Activated T-cell treated with anti-CD3 and anti-CD28 coated beads, Interleukin-2, amount 50 U/mL, for 4 hours (primary cell): ENCODE measurements at regions not wholly inside any gene's neighbourhood (a gene's known extent, or its start where the extent isn't known, plus 50 kb on each side); places are given as distances from the start of the nearest gene placed in this dataset.

ENCODE experiments used
- ATAC-seq, 2 donors: fragments of 200-7000 bp; cut with Tn5 transposase; one replicate each; pipeline ENCODE4 v1.10.0; 2021
- DNase-seq: peaks from one replicate; pipeline ENCODE4 v3.0.0-alpha.2; 2020
- H3K27me3 Mint-ChIP-seq: one replicate; pipeline ENCODE4 v1.8.0; 2021; ENCODE audit warnings: low read depth, mixed read lengths
- H3K36me3 Mint-ChIP-seq: one replicate; pipeline ENCODE4 v1.8.0; 2022; ENCODE audit warnings: mixed read lengths; ENCODE audit not compliant: insufficient read depth
- H3K4me1 Mint-ChIP-seq: one replicate; pipeline ENCODE4 v1.8.0; 2021; ENCODE audit warnings: low read depth, mixed read lengths
- H3K4me3 Mint-ChIP-seq: one replicate; pipeline ENCODE4 v1.8.0; 2021; ENCODE audit warnings: mild to moderate bottlenecking, moderate library complexity, mixed read lengths
- H3K9me3 Mint-ChIP-seq: one replicate; pipeline ENCODE4 v1.8.0; 2021; ENCODE audit warnings: mixed read lengths

DNA sequence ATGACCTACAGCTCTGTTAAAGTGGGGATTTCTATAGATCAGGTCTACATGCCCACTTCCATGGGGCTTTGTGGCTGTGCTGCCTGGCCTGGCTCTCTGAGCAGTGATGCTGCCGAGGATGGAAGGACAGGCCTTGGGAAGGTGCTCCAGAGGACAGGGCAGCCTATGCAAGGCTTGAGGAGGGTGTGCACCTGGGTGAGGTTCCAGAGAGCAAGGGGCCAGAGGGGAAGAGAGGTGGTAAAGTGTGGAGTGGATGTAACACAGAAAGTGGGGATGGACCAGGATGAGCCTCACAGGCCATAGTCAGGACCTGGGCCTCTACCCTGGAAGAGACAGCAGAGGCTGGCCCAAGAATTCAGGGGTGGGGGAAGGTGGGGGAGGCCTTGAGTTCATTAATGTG is 826.4 kb downstream of the DCDC2C start:
- Mint-ChIP-seq H3K4me3 (no peak overlapping the region), H3K9me3 (peaks cover 4% of the 10 kb centered on the region), H3K27me3 (no peaks in the 10 kb centered on the region), H3K4me1 (no peaks in the 10 kb centered on the region), H3K36me3 (no peaks in the 10 kb centered on the region)
- DNase-seq (no peak), ATAC-seq (no peak)

DNA sequence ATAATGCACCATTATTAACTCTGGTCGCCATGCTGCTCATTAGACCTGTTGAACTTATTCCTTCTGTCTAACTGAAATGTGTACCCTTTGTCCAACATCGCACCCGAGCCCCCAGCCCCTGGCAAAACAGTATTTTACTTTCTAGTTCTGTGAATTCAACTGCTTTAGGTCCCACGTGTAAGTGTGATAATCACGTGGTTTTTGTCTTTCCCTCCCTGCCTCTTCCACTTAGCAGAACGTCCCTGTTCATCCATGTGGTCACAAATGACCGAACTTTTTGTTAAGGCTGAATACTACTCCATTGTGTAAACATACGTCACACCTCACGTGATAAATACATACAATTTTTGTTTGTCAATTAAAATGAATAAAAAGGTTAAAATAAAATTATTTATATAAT is 826.9 kb downstream of the DCDC2C start:
- H3K4me3 Mint-ChIP-seq = no peak overlapping the region
- ATAC-seq (no peak), DNase-seq (no peak)
- no peaks in the 10 kb centered on the region for H3K4me1 Mint-ChIP-seq
- no peaks in the 10 kb centered on the region for H3K36me3 Mint-ChIP-seq
- H3K27me3 Mint-ChIP-seq = no peaks in the 10 kb centered on the region
- H3K9me3 Mint-ChIP-seq = peaks cover 4% of the 10 kb centered on the region

DNA sequence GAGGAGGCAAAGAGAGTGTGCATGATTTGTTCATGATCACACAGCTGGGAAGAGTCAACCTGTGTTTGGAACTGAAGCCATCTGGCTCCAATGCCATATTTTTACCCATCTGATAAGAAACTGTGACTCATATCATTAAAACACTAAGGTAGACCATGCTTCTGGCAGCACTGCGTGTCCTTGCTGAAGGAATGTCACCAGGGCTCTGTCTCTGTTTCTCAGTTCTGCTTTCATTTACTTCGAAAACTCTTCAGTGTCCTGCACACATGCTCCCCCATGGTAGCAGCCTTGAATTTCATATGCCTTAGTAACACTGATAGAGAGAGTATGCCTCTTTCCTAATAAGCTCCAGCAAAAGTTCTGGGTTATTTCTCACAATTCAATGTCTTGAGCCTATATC is 830.4 kb downstream of the DCDC2C start:
- Mint-ChIP-seq H3K9me3 (no peaks in the 10 kb centered on the region), H3K27me3 (no peaks in the 10 kb centered on the region), H3K4me1 (no peaks in the 10 kb centered on the region), H3K4me3 (no peak overlapping the region), H3K36me3 (no peaks in the 10 kb centered on the region)
- ATAC-seq (no peak), DNase-seq (no peak)

DNA sequence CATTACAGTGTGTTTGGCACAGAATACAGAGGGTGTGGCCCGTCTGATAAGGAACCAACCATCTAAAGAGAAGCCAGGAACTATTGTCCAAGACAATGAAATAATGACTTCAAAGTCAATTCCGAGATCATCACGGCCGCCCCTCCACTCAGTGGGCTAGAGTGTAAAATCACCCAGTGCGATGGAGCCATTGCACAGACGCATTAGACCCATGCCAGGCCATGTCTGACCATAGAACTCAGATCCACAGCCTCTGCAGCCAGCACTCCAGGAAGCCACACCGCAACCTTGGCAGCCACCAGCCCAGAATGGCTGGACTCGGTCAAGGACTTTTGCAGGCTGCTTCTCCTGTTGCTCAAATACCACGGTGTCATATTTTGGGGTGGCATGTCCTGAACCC is 835.7 kb downstream of the DCDC2C start:
- Mint-ChIP-seq H3K4me3 (no peak overlapping the region), H3K4me1 (no peaks in the 10 kb centered on the region), H3K27me3 (no peaks in the 10 kb centered on the region), H3K9me3 (peaks cover 6% of the 10 kb centered on the region), H3K36me3 (no peaks in the 10 kb centered on the region)
- DNase-seq = no peak
- ATAC-seq = no peak

DNA sequence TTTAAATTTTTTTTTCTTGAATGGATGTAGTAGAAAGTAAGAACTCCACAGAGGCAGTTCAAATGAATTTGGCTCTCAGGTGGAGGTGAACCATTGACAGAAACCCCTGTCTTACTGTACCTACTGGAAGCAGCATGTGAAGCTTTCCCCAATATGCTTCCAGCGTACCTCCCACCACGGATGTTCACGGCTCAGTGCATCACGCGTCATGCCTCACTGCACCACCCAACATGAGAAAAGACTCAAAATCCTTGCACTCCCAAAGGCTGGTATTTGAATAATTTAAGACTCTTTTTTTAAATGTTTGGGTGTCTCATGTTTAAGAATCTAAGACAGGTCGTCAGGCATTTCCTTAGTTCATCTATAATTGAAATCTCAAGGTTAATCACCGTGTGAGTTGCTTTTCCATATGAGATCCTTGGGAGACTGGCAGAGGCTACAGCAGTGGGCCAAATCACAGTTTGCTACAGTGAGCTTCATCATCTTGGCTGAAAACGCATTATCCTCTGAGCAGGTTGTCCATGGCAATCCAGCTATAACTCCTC is 846.4 kb downstream of the DCDC2C start:
- ATAC-seq (no peak), DNase-seq (no peak)
- peaks cover 6% of the 10 kb centered on the region for H3K9me3 Mint-ChIP-seq
- no peaks in the 10 kb centered on the region for H3K4me1 Mint-ChIP-seq
- no peak overlapping the region for H3K4me3 Mint-ChIP-seq
- H3K27me3 Mint-ChIP-seq = no peaks in the 10 kb centered on the region
- H3K36me3 Mint-ChIP-seq = no peaks in the 10 kb centered on the region

DNA sequence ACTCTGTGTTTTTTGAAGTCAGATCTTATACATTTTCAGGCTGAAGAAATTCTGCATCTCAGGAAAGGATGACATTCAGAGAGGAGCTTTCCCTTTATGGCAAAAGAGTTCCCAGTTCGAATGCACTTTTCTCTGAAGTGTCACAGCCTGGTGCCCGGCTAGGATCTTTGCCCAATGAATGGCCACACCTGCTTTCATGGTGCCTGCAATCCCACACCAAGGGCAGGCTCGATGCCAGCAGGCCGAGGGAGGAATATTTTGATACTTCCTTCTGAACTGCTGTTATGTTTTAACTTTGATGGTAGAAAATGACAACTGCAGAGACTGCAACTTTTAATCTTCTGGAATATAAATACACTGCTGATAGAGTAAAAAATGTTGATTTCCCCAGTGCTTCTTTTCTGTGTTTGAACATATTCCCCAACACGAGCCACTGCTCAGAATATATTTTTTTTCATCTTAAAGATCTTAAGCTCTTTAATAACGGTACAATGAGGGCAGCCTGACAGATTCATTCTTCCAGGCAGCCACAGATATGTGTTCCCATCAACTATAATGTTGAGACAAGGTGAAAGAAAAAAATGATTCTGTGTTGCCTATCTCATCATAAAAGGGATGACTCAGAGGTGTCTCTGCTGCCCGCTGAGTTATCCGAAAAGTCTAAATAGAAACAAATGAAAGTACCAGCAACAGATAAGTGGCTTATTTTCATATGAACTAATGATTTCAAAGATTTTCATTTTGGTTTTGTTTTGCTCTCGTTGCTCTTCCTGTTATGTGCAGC is 848.5 kb downstream of the DCDC2C start:
- Mint-ChIP-seq H3K27me3 (no peaks in the 10 kb centered on the region), H3K4me1 (no peaks in the 10 kb centered on the region), H3K9me3 (peaks cover 6% of the 10 kb centered on the region), H3K4me3 (no peak overlapping the region), H3K36me3 (no peaks in the 10 kb centered on the region)
- DNase-seq (no peak), ATAC-seq (no peak)

DNA sequence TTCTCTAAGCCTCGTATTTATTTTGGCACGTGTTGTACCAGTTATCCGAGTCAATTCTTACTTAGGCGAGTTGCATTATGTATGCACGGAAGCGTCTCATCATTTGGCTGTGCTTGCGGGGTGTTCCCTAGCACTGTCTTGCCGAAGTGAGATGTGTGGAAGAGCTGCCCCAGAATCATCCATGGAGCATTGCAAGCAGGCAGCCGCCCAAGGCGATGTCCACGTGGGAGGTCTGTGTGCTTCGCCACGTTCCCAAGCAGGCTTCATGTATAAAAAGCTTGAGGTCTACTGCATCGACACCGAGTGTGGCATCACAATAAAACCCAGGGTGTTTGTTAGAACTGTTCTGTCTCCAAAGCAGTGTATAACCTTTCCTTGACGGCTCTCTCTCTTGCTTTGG is 849.9 kb downstream of the DCDC2C start:
- Mint-ChIP-seq H3K4me1 (no peaks in the 10 kb centered on the region), H3K4me3 (no peak overlapping the region), H3K9me3 (peaks cover 2% of the 10 kb centered on the region), H3K27me3 (no peaks in the 10 kb centered on the region), H3K36me3 (no peaks in the 10 kb centered on the region)
- no peak for ATAC-seq
- DNase-seq = no peak

DNA sequence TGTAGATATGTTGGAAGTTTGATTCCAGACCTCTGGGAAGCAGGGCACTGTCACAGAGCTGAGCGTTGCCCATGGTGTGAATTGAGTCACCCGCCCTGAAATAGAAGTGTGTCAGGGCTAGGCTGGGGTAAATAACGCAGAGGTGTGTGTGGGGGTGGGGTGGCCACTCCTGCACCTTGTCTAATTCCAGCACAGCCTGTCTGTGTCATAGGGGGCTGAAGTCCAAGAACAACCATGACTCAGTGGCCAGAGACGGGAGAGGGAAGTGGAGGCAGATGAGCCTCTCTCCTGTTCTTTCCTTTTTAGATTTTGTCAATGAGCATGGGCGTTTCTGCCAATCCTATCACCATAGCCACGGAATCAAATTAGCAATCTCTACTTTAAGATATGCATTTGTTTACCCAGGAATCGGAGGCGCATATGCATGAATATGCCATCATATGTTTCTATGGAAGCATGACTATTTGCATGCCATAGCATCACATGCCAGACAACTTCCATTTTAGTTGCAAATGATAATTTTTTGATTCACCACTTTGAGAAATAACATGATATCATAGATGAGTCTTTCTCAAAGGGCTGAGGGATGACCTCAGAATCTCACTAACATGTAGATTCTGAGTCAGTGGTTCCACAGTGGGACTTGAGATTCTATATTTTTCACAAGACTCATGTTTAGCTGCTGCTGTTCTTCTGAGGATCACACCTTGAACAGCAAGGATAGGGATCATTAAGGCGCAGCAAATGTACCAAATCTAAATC is 852.9 kb downstream of the DCDC2C start:
- Mint-ChIP-seq H3K4me1 (no peaks in the 10 kb centered on the region), H3K36me3 (no peaks in the 10 kb centered on the region), H3K27me3 (no peaks in the 10 kb centered on the region), H3K4me3 (no peak overlapping the region), H3K9me3 (peaks cover 5% of the 10 kb centered on the region)
- DNase-seq (no peak), ATAC-seq (no peak)

DNA sequence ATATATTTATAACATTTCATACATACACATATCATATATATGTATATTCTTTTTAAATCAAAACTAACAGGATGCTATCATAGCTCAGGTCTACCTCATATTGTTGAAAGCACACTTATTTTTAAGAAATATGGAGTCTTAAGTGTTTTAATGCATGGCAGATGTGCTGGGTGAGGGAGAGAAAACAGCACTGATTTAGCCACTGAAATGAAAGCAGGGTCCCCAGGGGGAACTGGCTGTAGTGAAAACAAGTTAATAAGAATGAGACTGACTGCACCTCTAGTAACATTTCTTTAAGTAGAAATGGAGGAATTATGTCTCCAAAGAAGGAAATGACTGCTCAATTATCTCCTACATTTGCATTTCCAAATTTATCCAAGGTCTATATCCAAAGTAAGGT is 857.8 kb downstream of the DCDC2C start:
- DNase-seq = no peak
- no peaks in the 10 kb centered on the region for H3K4me1 Mint-ChIP-seq
- H3K9me3 Mint-ChIP-seq = peaks cover 14% of the 10 kb centered on the region
- no peaks in the 10 kb centered on the region for H3K27me3 Mint-ChIP-seq
- no peak overlapping the region for H3K4me3 Mint-ChIP-seq
- H3K36me3 Mint-ChIP-seq = no peaks in the 10 kb centered on the region
- no peak for ATAC-seq

DNA sequence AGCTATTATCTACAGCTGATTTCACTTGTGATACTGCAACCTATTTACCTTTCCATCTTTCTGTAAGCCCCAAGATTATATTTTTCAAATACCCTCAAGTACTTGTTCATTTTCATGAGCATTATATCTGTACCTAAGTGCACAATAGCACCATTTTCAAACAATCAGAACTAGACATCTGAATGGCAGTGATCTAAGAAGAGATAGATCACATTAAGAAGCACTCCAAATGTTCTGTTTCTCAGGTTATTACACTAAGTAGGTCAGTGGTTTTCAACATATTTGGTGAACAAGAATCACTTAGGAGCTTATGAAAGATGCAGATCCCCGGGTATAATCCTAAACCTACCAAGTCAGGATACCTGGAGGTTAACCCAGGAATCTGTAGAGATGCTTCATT is 872.7 kb downstream of the DCDC2C start:
- H3K4me1 Mint-ChIP-seq = no peaks in the 10 kb centered on the region
- no peaks in the 10 kb centered on the region for H3K36me3 Mint-ChIP-seq
- H3K9me3 Mint-ChIP-seq = peaks cover 13% of the 10 kb centered on the region
- DNase-seq = no peak
- H3K27me3 Mint-ChIP-seq = no peaks in the 10 kb centered on the region
- no peak overlapping the region for H3K4me3 Mint-ChIP-seq
- ATAC-seq = no peak

DNA sequence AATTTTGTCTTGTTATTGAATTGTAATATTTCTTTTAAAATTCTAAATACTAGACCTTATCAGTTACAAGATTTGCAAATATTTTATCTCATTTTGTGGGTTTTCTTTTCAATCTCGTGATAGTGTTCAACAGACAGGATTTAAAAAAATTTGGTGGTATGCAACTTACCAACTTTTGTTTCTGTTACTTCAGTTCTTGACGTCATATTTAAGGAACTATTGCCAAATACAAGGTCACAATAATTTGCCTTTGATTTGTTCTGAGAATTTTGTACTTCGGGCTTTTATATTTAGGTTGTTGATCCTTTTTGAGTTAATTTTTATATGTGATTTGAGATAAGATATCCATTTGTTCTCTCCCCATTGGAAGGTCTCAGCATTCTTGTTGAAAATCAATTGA is 876.6 kb downstream of the DCDC2C start:
- DNase-seq (no peak), ATAC-seq (no peak)
- no peaks in the 10 kb centered on the region for H3K4me1 Mint-ChIP-seq
- no peaks in the 10 kb centered on the region for H3K36me3 Mint-ChIP-seq
- no peak overlapping the region for H3K4me3 Mint-ChIP-seq
- H3K9me3 Mint-ChIP-seq = peaks cover 12% of the 10 kb centered on the region
- H3K27me3 Mint-ChIP-seq = no peaks in the 10 kb centered on the region

DNA sequence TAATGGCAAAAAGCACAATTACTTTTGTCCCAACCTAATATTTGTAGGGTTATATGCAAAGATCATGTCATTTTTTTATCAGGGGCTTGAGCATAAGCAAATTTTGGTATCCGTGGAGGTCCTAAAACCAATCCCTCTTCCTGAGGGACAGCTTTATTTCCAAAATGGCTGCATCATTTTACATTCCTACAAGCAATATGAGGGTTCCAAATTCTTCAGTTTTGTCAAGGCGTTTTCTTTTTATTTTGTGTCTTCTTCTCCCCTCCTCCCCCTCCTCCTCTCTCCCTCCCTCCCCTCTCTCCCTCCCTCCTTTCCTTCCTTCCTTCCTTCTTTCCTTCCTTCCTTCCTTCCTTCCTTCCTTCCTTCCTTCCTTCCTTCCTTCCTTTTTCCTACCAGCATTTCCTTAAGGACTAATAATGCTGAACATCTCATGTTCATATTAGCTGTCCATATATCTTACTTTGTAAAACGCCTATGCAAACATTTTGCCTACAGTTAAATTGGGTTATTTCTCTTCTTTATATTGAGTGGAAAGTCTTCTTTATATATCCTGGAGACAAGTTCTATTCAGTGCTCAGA is 881.8 kb downstream of the DCDC2C start:
- no peaks in the 10 kb centered on the region for H3K4me1 Mint-ChIP-seq
- no peak for ATAC-seq

DNA sequence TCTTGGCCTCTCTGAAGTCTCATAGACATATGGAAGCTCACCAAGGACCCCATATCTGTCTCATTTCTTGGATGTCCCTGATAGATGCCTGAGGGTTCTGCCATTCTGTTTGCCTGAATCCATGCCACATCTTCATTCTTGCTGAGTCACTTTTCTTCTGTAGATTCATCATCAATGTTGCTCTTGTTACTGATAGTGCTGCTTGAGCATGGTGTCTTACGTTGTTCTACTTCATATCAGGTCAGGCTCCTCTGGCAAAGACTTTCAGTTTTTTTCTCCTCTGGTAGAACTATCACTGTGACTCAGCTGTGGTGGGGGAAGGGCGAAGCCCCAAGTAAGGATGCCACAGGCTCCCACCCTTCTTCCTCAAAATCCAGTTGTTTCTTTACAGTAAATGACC is 885.2 kb downstream of the DCDC2C start:
- no peak overlapping the region for H3K4me3 Mint-ChIP-seq
- no peaks in the 10 kb centered on the region for H3K36me3 Mint-ChIP-seq
- H3K4me1 Mint-ChIP-seq = no peaks in the 10 kb centered on the region
- peaks cover 19% of the 10 kb centered on the region for H3K9me3 Mint-ChIP-seq
- DNase-seq (no peak), ATAC-seq (no peak)
- H3K27me3 Mint-ChIP-seq = no peaks in the 10 kb centered on the region

More for the DNA sequence above, 881.8 kb downstream of the DCDC2C start:
- no peak for DNase-seq
- Mint-ChIP-seq H3K27me3 (no peaks in the 10 kb centered on the region), H3K36me3 (no peaks in the 10 kb centered on the region), H3K9me3 (peaks cover 20% of the 10 kb centered on the region), H3K4me3 (no peak overlapping the region)

DNA sequence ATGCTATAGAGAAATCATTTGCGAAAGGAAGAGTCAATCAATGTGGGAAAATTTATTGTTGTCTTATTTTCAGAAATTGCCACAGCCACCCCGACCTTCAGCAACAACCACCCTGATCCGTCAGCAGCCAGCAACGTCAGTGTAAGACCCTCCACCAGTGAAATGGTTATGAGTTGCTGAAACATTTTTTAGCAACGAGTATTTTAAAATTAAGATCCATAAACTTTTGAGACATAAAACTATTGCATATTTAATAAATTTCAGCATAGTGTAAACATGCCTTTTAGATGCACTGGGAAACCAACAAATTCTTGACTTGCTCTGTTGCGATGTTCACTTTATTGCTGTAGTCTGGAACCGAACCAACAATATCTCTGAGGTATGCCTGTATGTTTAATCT is 887.9 kb downstream of the DCDC2C start:
- H3K27me3 Mint-ChIP-seq = no peaks in the 10 kb centered on the region
- no peaks in the 10 kb centered on the region for H3K36me3 Mint-ChIP-seq
- H3K4me3 Mint-ChIP-seq = no peak overlapping the region
- no peak for ATAC-seq
- H3K9me3 Mint-ChIP-seq = peaks cover 16% of the 10 kb centered on the region
- no peaks in the 10 kb centered on the region for H3K4me1 Mint-ChIP-seq
- no peak for DNase-seq

DNA sequence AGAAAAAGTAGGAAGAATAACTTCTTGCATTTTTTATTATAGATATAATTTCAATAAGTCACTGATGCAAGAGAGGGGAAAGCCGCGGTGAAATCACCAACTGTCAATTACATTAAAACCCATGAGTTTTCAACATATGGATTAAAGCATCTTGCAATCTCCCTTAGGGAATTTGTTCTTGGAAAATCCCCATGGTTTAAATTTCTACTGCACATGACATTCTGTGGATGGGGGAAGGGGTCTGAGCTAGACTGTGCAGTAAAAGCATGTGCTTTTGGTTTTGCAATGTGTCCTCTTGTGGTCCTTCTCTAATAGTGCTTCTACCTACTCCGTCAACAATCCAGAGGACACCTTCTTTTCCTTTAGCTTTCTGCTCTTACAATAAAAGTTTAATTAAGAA is 894.0 kb downstream of the DCDC2C start:
- no peaks in the 10 kb centered on the region for H3K27me3 Mint-ChIP-seq
- peaks cover 8% of the 10 kb centered on the region for H3K9me3 Mint-ChIP-seq
- no peaks in the 10 kb centered on the region for H3K4me1 Mint-ChIP-seq
- H3K4me3 Mint-ChIP-seq = no peak overlapping the region
- H3K36me3 Mint-ChIP-seq = no peaks in the 10 kb centered on the region
- no peak for DNase-seq
- no peak for ATAC-seq
